ENCODE measurements at regions not wholly inside any gene's neighbourhood (a gene's known extent, or its start where the extent isn't known, plus 50 kb on each side); places are given as distances from the start of the nearest gene placed in this dataset.
"Not testable (repeated sequence)": the region's sequence is repeated elsewhere in the genome, so short reads cannot be mapped to it uniquely, and the experiment has no call there.

DNA sequence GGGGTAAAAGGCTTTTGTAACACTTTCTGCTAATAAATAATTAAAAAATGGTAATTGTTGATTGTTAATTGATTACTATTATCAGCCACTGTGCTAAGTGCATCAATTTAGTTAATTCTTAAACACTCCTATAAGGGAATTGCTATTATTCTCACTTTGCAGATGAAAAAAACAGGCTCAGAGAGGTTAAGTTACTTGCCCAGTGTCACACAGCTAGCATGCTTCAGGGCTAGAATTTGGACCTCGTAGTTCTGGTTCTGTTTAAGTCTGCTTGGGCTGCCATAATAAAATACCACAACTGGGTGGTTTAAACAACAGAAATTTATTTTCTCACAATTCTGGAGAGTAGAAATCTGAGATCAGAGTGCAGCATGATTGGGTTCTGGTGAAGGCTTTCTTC, 164.8 kb upstream of the TBX18 start:
- no peak for DNase-seq (ENCODE audit: low spot score)

DNA sequence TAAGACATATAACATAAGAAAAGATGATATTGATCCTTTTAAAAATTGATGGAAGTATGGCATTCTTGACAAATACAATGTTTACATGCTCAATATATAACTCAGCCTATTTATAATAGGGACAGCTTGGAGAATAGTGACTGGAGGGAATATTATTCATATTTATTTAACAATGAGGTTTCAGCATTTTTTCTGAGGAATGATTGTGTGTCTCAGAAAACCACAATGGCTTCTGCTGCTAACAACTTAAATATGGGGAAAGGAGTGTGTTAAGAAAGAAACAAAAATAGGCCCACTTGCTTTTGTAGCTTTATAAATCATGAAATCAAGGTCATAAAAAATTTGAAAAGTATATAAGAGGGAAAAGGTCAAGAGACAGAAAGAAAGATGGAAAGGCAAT, 163.2 kb upstream of the TBX18 start:
- no peak for DNase-seq (ENCODE audit: low spot score)

DNA sequence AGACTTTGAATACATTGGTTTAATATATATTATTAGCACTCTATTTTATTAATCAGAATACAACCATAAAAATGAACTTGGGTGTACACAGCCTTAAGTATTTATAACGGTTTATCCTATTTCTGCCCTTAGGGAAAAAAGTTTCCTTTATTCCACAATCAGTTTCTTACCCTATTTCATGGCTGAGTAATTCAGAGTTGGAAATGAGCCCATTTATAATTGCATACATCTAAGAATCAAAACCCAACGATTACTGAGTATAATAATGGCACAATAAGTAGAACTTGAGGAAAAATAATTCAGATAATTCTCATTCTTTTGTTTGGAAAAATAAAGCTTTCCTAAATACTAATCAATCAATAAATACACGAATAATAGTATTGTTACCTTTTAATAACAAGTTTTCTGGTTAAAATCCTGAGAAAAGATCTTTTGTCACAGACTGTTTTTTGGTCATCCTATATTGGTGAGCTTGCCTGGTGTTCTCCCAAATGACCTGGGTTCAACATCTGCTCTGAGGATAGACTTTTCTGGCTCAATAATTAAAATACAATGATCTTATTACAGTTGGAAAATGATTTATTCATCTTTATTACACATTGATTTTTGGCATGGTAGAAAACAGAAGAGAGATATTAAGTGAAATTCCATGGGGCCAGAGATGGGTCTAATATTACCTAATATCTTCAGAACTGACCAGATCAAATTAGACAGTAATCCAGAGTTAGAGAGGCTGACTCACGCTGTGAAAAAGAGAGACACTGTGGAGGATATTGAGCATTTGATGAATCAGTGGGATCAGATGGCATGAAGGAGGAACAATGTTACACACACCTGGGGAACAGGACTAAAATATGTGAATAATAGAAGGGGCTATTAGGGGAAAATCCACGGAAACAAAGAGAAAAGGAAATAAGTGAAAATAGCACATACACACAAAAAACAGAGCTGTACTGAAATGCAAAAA, 162.1 kb upstream of the TBX18 start:
- DNase-seq (ENCODE audit: low spot score), result no peak

DNA sequence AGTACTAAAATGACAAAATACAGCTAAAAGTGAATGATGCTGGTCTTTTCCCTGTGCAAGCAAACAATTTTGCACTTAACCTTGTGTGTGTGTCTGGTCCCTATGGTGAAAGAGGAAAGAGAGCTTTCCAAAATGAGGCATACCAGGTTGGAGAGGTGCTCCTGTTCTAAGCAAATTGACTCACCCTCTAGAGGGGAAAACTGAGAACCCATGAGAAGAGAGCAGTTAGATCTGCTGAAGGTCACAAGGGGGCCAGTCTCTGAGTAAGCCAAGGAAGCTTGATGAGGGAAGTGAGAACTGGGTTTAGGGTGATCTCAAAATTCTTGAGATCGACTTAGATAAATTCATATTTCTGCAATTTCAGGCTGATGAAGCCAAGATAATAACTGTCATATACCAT, 157.5 kb upstream of the TBX18 start:
- no peak for DNase-seq (ENCODE audit: low spot score)

DNA sequence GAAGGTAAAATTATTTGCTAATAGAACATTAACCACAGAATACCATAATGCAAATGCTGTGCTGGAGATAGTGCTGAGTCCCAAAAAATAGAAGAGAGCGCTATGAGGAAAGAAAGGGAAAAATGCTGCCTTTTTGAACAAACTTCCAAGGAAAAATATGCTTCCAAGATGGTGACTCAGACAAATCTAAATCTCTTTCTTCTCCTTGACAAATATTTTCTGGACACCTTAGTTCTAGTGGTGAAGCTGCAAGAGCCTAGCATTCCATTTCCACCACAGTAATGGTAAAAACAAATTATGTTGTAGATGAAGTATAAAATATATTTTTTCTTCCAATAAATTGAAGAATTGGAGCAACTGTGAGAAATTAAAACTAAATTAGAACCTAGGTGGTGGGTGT, 155.6 kb upstream of the TBX18 start:
- DNase-seq (ENCODE audit: low spot score), result no peak

DNA sequence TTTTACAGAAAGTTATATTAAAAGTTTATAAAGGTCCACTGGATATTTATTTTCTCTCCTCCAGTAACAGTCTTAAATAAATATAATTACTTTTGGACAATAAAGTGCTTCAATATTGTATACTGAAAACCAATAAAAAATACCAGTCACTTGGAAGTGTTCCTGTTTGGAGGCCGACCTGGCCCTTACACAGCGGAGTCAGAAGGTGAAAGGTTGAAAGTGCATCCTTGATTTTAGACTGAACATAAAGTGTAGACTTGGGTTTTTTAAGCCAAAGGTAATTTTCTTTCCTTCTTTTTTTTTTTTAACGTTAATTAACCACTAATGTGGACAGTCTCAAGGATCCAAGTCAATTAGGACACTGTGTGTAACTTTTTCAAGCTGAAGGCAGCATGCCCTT, 152.3 kb upstream of the TBX18 start:
- DNase-seq (ENCODE audit: low spot score), result no peak

DNA sequence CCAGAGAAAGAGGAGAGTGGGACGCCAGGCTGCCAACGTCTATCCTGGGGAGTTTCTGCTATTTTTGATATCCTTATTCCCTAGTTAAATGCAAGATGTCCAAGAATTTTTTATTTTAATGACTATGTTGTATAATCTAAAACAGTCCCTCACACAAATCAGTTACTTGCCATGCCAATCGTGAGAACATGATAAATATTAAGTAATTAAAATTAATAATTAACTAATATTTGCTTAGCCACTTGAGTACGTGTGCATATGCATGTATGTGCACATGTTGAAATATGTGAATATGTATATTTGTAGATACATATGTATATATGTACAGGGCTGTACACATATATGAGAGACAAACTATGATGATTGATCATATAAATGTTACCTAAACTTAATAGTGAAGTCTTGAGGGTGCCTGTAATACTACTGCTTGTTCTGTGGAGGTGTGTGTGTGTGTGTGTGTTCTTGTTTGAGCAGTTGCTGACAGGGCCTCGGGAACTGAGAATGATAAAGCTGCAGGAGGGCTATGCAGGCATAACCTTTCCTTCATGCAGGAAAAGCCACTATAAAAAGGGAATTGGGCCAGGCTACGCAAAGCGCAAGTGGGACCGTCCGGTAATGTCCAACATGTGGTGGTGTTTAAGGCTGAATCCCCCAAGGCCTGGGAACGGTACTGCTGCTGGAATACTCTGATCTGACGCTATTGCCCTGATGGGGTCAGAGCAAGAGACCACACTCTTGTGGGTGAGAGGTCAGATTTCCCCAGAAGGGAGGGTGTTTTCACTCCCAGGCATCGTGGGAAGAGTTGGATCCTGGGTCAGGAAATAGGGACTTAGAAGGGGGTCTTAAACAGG, 148.3 kb upstream of the TBX18 start:
- no peak for DNase-seq (ENCODE audit: low spot score)

DNA sequence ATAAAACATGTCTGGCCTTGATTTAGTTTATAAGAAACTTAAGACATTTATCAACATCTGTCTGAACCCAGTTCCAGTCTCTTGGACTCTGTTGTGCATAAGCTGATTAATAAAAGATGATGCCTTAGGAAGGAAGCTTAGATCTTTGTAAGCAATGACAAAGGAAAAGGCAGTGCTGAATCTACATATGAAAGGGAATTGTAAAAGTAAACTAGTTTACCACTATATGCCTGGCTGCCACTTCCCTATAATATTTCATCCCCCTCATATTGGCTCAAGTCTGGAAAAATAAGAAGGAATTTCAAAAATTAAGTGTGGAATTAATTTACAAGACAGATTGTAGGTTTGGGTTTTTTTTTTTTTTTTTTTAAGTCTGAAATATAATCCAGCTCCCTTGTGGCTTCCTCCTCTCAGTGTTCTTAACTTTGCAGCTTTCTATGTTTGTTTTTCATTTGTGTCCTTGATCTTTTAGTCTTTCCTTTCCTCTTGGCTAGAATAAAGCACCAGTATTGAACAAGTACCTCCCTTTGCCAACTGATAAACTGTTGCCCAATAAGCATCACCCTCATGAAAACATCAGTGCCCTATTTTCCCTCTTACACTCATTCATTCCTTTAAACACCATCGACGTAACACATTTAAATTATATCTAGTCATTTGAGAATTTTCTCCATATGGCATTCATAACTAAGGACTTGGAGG, 146.7 kb upstream of the TBX18 start:
- no peak for DNase-seq (ENCODE audit: low spot score)

DNA sequence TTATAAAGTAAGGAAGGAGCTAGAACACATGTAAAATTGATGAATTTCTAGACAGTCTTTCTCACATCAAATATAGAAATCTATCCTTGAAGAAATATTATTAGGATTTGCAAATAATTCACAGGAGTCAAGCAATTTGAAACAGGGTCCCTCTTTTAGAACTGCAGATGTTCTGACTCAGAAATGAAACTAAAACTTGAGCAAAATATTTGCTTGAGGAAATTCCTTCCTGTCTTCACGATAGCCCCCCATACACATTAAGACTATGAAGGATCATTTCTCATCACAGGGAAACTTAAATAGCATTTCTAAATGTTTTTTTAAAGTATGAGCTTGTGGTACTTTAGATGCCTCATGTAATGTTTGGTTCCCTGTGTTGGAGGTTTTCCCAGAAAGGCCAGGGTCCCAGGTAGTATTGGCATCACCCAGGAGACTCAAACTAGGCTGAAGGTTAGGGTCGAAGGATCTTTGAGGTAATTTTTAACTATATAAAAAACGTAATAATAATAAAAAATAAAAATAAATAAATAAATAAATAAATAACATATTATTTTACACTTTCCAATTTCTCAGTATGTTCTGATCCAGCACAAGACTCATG, 144.0 kb upstream of the TBX18 start:
- no peak for DNase-seq (ENCODE audit: low spot score)

DNA sequence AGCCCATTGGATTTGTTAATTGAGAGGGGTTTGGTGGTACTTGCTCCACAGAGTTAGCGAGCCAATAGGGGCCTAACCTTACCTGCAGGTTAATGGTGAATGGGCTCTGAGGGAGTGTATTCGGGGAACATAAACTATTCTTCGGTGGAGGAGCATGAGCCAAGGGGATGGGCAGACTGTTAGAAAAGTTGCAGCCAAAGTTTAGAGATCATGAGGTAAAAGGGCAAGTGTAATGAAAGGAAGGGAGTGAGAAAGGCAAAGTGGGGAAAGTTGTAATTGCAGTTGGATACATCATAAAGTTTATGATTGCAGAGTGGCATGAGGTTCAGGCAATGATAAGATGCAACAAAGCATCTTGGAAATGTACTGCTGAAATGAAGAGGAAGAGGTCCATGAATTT, 142.1 kb upstream of the TBX18 start:
- no peak for DNase-seq (ENCODE audit: low spot score)

DNA sequence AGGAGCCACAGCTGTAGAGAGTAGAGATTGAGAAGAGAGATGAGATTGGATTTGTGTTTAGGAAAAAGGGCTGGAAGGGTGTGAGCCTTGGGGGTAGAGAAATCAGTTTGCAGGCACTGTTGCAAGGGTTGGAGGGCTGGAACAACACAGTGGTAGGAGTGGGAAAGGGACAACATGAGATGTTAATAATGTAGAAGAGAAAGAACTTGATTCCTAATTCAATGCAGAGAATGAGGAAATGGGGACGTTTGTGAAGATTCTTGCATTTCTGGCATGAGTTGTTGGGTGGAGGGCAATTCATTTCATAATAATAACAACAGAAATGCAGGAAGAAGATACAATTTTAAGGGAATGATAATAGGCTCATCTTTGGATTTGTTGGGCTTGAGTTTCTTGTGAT, 141.4 kb upstream of the TBX18 start:
- DNase-seq (ENCODE audit: low spot score), result no peak

DNA sequence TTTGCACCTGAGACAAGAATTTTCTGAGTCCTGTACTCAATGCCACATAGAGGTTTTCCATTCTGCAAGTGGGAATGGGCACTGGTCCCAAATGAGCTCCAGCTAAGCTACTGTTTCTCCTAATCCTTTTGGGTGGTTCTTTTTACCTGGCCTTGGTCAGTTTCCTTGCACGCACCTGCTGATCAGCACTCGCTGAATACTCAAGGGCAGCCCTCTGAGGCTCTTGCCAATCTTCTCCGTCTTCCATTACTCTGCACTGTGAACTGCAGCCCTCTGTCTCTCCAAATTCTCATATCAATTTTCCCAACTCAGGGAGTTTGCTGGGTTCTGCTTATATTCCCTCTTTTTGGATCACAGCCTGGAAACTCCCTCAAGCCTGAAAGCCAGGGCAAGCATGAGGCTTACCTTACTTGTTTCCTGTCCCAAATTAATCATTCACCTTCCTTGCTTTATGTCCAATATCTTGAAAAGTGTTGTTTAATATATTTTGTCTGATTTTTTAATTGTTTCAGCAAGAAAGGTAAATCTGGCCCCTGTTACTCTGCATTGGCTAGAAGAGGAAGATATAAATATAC, 138.0 kb upstream of the TBX18 start:
- no peak for DNase-seq (ENCODE audit: low spot score)

DNA sequence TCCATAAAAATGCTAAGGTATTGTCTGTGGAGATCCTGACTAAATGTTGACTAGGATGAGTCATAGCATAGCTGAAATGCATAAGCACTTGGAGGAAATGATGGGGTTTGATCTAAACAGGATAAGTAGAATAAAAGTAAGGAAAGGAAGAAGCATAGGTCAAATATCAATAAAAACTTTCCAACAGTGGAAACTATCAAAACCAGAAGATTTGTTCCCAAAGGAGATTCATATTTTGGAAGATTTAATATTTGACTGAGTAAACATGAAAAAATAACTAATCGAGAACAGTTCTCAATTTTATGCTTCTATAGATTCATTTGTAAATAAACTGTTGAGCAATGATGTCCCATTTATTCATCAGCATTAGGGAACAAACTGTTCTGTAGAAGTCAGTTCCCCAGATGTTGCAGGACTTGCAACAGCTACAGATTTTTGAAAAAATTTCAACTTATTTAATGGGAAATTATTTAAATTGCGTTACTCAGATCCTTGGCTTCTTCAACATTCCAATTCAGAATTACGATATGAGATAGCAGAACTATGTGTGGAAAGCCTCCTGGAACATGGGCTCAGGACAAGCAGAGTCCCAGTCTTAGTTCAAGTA, 133.7 kb upstream of the TBX18 start:
- DNase-seq (ENCODE audit: low spot score), result no peak

DNA sequence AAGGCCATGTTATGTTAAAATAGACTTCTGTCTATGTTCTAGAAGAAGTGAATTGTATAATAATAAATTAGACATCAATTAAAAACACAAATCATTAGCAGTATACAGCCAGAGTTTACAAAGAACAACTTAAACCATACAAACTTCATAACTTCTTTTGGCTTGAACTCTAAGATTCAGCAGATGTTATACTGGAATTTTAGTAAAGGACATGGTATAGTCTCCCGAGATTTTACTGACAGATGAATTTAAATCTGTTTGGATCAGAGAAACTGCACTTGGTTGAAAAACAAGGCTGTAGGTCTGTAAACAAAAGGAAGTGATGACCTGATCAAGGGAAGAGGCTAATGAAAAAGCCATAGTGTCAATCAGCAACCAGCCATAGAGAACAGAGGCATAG, 132.6 kb upstream of the TBX18 start:
- DNase-seq (ENCODE audit: low spot score), result no peak

DNA sequence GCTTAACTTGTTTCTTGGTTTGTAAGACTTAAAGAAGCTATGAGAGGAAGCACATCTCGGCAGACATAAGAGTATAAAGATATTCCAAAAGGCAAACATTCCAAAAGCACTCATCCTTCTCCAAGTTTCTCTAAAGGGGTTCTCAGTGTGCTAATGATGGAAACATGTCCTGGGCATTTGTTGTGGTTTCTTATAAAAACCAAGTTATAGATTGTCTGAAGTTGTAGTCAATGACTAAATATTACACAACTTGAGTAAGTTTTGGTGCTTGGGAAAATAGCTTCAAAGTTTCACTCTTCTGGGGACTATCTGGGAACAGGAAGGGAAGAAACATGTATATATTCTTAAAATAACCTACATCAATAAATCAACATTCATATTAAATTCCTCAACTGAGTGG, 128.3 kb upstream of the TBX18 start:
- DNase-seq (ENCODE audit: low spot score), result no peak

DNA sequence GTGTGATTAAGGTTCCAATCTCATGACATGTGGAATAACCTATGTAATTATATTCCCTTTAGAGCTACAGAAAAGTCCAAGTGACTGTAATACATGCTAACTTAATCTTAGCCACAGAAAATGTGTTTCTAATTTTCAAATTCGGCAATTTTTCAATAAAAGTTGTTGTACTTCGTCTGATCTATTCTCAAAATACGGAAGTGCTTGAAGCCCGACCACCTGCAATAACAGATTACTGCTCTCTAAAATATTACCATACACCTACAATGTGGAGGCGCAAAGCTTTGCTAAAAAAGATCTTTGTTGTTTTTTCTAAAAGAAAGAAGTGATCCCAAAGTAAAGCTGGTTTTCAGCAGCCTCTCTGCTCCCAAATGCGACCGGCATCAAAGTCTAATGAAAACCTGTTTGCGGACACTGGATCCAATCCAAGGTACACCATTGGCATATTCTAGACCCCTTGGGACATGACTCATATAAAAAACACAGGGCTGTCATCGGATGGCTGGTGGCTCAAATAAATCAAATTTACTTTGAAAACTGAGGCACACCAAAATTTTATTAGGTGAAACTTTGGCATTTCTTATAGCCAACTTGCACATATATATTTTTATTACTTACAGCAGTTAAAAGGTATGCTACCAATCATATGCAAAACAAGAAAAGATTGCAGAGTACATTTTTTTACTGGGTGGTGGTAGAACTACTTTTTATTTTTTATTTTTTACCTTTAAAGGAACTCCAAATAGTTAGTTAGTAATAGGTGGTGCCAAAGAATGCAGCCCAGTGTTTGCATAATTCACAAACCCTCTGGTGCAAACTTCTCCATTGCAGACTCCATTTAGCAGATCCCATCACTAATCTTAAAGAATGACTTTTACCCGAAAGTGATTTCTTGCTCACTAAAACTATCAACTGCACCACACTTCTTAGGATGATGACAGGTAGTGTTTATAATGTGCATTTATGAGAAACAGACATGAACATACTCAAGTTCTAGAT, 118.7 kb upstream of the TBX18 start:
- no peak for DNase-seq (ENCODE audit: low spot score)

DNA sequence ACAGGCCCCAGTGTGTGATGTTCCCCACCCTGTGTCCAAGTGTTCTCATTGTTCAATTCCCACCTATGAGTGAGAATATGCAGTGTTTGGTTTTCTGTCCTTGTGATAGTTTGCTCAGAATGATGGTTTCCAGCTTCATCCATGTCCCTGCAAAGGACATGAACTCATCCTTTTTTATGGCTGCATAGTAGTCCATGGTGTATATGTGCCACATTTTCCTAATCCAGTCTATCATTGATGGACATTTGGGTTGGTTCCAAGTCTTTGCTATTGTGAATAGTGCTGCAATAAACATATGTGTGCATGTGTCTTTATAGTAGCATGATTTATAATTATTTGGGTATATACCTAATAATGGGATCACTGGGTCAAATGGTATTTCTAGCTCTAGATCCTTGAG, 115.0 kb upstream of the TBX18 start:
- DNase-seq (ENCODE audit: low spot score), result not testable (repeated sequence)

DNA sequence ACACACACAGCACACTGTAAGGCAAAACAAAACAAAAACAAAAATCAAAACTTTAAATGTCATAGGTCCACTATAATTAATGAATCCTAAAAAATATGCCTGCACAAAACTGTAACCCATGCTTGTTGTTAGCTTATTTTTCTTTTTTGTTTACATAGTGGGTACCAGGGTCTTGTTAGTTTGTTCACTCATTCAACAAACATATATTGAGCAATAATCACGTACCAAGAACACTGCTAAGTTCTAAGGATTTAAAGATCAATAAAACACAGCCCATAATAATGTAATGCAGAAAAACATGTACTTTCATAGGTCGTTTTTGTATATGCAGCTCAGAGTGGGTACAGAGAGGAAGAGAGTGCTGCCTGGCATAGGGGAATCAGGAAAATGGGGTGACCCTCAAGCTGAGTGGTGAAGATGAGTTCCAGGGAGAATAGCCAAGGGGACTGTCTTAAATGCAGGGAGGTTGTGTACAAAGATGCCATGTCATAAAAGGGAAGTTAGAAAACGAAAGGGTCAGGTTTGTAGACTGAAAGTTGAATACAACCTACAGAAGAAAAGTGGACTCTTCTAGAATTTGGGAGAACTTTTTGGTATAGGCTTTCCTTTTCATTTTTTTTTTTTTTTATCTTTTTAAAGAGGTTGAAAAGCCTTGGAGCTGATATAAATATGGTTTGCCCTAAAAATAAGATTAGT, 113.3 kb upstream of the TBX18 start:
- DNase-seq (ENCODE audit: low spot score), result no peak

DNA sequence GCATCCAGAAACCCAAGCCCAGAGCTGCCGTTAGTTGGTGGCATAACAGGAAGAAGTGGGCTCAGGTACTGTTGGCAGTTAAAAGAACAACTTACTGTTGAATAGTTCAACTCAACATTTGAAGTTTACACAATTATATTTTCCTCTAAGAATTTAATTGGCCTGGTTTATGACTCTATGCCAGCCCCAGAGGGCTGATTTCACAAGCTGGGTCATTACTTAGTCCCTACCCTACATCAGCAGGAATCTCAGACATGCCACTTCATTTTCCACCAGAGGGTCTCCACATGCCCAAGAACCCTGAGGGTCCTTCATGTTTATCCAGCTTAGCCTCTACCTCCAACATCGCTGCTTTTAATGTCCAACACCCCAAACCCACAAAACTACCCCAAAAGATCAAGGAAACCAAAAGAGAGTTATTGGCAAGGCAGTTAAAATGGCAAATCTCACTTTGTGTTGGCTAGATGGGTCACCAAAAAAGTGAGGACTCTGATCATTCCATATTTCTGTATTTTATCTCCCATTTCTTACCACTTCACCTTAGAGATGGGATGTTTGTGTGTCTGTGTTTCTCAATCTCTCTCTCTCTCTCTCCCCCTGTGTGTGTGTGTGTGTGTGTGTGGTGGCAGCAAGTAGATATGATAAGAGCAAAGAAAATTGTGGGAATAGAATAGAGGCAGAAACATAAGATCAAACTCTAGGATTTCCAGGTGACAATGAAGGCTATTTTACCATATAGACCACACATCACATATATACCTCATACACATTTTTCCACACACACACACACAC, 112.5 kb upstream of the TBX18 start:
- no peak for DNase-seq (ENCODE audit: low spot score)
